Tibial nerve (tissue), 4 donors: ENCODE measurements at regions not wholly inside any gene's neighbourhood (a gene's known extent, or its start where the extent isn't known, plus 50 kb on each side); places are given as distances from the start of the nearest gene placed in this dataset.

ENCODE experiments used
- EP300 ChIP-seq, 2 donors: sonication (generic); formaldehyde crosslinking; IDR thresholded peaks; one replicate each; pipeline ENCODE4 v1.6.1; 2017; ENCODE audit warnings: antibody characterized with exemption in 2 of 2, mild to moderate bottlenecking in 1 of 2
- POLR2A ChIP-seq, 2 donors: fragments of 450-650 bp; IDR thresholded peaks; one replicate each; pipeline ENCODE4 v1.6.1; 2017; ENCODE audit warnings: antibody characterized with exemption in 2 of 2, mild to moderate bottlenecking in 2 of 2, moderate library complexity in 2 of 2
- TF ChIP-seq, protein P1 (sequence below), 5 experiments: fragments of 200-600 bp in 3 of 5; fragments of 450-650 bp in 2 of 5; sonication (generic) in 3 of 5; IDR thresholded peaks; one replicate each; pipeline ENCODE4 v1.5.1; 2016 to 2019; ENCODE audit warnings: antibody characterized with exemption in 5 of 5, mild to moderate bottlenecking in 3 of 5, moderate library complexity in 2 of 5

DNA sequence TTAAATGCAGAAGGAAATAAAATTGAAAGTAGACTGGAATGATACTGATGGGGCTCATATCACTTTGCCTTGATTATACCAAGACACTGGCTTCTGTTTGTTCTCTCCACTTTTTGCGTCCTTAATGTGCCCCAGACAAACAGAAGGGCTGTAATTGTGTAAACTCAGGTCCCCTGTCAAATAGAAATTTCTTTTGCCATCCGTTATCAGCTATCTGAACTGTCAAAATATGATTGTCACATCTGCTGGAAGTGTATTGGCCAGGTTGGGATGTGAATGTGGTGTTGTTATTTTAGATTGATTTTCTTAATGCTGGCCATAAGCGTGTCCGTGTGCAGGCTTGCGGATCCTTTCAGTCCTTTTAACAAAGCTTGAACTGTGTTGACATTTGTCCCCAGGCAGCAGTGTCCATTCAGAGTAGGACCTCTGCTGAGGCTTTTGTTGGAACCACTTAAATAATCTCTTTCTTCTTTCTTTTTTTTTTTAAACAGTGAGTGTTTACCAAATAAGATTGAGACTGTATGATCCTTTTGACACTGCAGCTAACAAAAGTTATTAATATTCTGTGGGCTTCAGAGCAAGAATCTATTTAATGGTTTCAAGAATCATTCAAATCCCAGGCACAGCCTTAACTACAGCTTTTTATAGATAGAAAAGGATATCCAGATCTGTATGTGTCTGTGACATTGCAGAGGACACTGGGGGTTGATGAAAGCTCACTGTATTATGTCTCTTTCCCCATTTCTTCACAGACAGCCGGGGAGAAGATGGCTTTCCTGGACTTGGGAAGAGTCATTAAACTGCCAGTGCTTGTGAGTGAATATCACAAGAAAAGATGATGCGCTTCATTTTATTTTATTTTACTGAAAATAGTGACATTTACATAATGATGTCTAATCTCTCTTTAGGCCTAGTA, 171.7 kb downstream of the ZNF608 start:
- TF ChIP-seq, protein P1, sequence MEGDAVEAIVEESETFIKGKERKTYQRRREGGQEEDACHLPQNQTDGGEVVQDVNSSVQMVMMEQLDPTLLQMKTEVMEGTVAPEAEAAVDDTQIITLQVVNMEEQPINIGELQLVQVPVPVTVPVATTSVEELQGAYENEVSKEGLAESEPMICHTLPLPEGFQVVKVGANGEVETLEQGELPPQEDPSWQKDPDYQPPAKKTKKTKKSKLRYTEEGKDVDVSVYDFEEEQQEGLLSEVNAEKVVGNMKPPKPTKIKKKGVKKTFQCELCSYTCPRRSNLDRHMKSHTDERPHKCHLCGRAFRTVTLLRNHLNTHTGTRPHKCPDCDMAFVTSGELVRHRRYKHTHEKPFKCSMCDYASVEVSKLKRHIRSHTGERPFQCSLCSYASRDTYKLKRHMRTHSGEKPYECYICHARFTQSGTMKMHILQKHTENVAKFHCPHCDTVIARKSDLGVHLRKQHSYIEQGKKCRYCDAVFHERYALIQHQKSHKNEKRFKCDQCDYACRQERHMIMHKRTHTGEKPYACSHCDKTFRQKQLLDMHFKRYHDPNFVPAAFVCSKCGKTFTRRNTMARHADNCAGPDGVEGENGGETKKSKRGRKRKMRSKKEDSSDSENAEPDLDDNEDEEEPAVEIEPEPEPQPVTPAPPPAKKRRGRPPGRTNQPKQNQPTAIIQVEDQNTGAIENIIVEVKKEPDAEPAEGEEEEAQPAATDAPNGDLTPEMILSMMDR (IDR thresholded peaks at IDR 0.05) = no peak
- TF ChIP-seq EP300 (IDR thresholded peaks at IDR 0.05) (no peak), POLR2A (IDR thresholded peaks at IDR 0.05) (no peak)
